Upper lobe of left lung (tissue), 4 donors: ENCODE measurements at regions not wholly inside any gene's neighbourhood (a gene's known extent, or its start where the extent isn't known, plus 50 kb on each side); places are given as distances from the start of the nearest gene placed in this dataset.

Experiments used
- CTCF ChIP-seq, 6 experiments: fragments of 450-650 bp in 4 of 6; fragments of 200-600 bp in 2 of 6; sonication (generic) in 2 of 6; IDR thresholded peaks; one replicate each; pipeline ENCODE4 v1.5.1; 2016 to 2019; ENCODE audit warnings: antibody characterized with exemption in 6 of 6
- POLR2A ChIP-seq, 4 donors: fragments of 450-650 bp; IDR thresholded peaks; one replicate each; pipeline ENCODE4 v1.5.1; 2016 to 2017; ENCODE audit warnings: antibody characterized with exemption in 4 of 4, mild to moderate bottlenecking in 2 of 4
- POLR2AphosphoS5 ChIP-seq, 2 donors: sonication (generic); formaldehyde crosslinking; IDR thresholded peaks; one replicate each; pipeline ENCODE4 v1.5.1; 2017; ENCODE audit warnings: antibody characterized with exemption in 2 of 2

- TF ChIP-seq CTCF (IDR thresholded peaks at IDR 0.05) = no peak
- no peak for TF ChIP-seq POLR2A (IDR thresholded peaks at IDR 0.05)
- no peak for TF ChIP-seq POLR2AphosphoS5 (IDR thresholded peaks at IDR 0.05)
Measured at GRCh38 chr18:75134611-75134975, 74.3 kb downstream of the PTGR3 start.
